PC-3 (cell line): ENCODE measurements at regions not wholly inside any gene's neighbourhood (a gene's known extent, or its start where the extent isn't known, plus 50 kb on each side); places are given as distances from the start of the nearest gene placed in this dataset.

Experiments used
- ATAC-seq: fragments of 200-7000 bp; cut with Tn5 transposase; 2 replicates; pipeline ENCODE4 v1.9.1; 2020; ENCODE audit warnings: mild to moderate bottlenecking, moderate library complexity
- BruUV-seq: library from RNA; stranded (reverse); fragments of 400-500 nt; replicated peaks from 2 replicates; lab custom pipeline; 2021; lab: Mats Ljungman, UMichigan
- CTCF ChIA-PET: fragments of 300-600 bp; sonication (Branson Sonifier 250); formaldehyde crosslinking; loops from one replicate; lab custom pipeline; 2022; ENCODE audit warnings: antibody characterized with exemption; lab: Charles Lee
- POLR2A ChIA-PET: fragments of 300-600 bp; sonication (Branson Sonifier 250); formaldehyde crosslinking; loops from one replicate; lab custom pipeline; 2022; ENCODE audit warnings: antibody characterized with exemption; ENCODE audit not compliant: unreplicated experiment; lab: Charles Lee
- DNase-seq: peaks from one replicate; pipeline ENCODE4 v3.0.0-alpha.2; 2015
- H2AFZ ChIP-seq: fragments of 300-600 bp; sonication (generic); 2 replicates; pipeline ENCODE4 v1.6.0; 2016; ENCODE audit warnings: antibody characterized with exemption, low read length
- H3F3A ChIP-seq: fragments of 300-600 bp; sonication (generic); one replicate; pipeline ENCODE4 v1.6.0; 2017; ENCODE audit warnings: antibody characterized with exemption, low read length, control low read depth, mild to moderate bottlenecking; ENCODE audit not compliant: unreplicated experiment
- H3K27ac ChIP-seq: fragments of 300-600 bp; sonication (generic); 2 replicates; pipeline ENCODE4 v1.5.1; 2016; ENCODE audit warnings: mild to moderate bottlenecking, low read length
- H3K27me3 ChIP-seq: fragments of 300-600 bp; sonication (generic); 2 replicates; pipeline ENCODE4 v1.6.1; 2016; ENCODE audit warnings: low read length, mixed read lengths
- H3K36me3 ChIP-seq: fragments of 300-600 bp; sonication (generic); 2 replicates; pipeline ENCODE4 v1.6.1; 2016; ENCODE audit warnings: low read depth, mixed run types, low read length, mixed read lengths
- H3K4me1 ChIP-seq: fragments of 300-600 bp; sonication (generic); 2 replicates; pipeline ENCODE4 v1.5.1; 2016; ENCODE audit warnings: low read length; ENCODE audit not compliant: insufficient read depth
- H3K4me2 ChIP-seq: fragments of 300-600 bp; sonication (generic); 2 replicates; pipeline ENCODE4 v1.6.0; 2016; ENCODE audit warnings: low read length
- H3K4me3 ChIP-seq: fragments of 300-600 bp; sonication (generic); 2 replicates; pipeline ENCODE4 v1.5.1; 2016; ENCODE audit warnings: mild to moderate bottlenecking, low read length, mixed read lengths
- H3K79me2 ChIP-seq: fragments of 300-600 bp; sonication (generic); 2 replicates; pipeline ENCODE4 v1.6.1; 2017; ENCODE audit warnings: low read length, mixed read lengths
- H3K9ac ChIP-seq: fragments of 300-600 bp; sonication (generic); 2 replicates; pipeline ENCODE4 v1.6.0; 2016; ENCODE audit warnings: mild to moderate bottlenecking, low read length
- H3K9me2 ChIP-seq: fragments of 300-600 bp; sonication (generic); replicated peaks from 2 replicates; pipeline ENCODE4 v1.6.1; 2016; ENCODE audit warnings: mixed run types, low read length, mixed read lengths
- H3K9me3 ChIP-seq: fragments of 300-600 bp; sonication (generic); 2 replicates; pipeline ENCODE4 v1.6.1; 2016; ENCODE audit warnings: low read length, mixed read lengths
- H4K20me1 ChIP-seq: fragments of 300-600 bp; sonication (generic); 2 replicates; pipeline ENCODE4 v1.6.1; 2016; ENCODE audit warnings: low read length, mixed read lengths
- CTCF ChIP-seq: fragments of 300-600 bp; sonication (generic); conservative IDR thresholded peaks from 2 replicates; pipeline ENCODE4 v1.5.1; 2017; ENCODE audit warnings: antibody characterized with exemption, low read depth, mild to moderate bottlenecking, low read length
- EZH2 ChIP-seq: fragments of 300-600 bp; sonication (generic); IDR thresholded peaks from one replicate; pipeline ENCODE4 v1.6.1; 2017; ENCODE audit warnings: antibody characterized with exemption, mild to moderate bottlenecking, low read length; ENCODE audit not compliant: unreplicated experiment
- EZH2phosphoT487 ChIP-seq: fragments of 300-600 bp; sonication (generic); IDR thresholded peaks from 2 replicates; pipeline ENCODE4 v1.6.1; 2018; ENCODE audit warnings: mild to moderate bottlenecking, antibody characterized with exemption, low read length, borderline replicate concordance
- intact Hi-C: fragments of 100-400 bp; cut with micrococcal nuclease; formaldehyde crosslinking; loops from 2 replicates; pipeline ENCODE4 v1.9.0; 2023

- TF ChIP-seq EZH2, result no peak
- TF ChIP-seq EZH2phosphoT487, result no peak
- no peak for TF ChIP-seq CTCF
- Histone ChIP-seq H3K9ac (no peak overlapping the region), H3K36me3 (no peaks in the 10 kb centered on the region), H3K4me2 (peak overlapping the region; percentile 45), H3F3A (no peaks in the 10 kb centered on the region), H3K4me3 (no peak overlapping the region), H2AFZ (no peak overlapping the region), H3K9me2 (no peaks in the 10 kb centered on the region), H3K9me3 (no peaks in the 10 kb centered on the region), H3K27me3 (no peaks in the 10 kb centered on the region), H4K20me1 (no peaks in the 10 kb centered on the region), H3K79me2 (no peaks in the 10 kb centered on the region), H3K27ac (peak overlapping the region; percentile 71), H3K4me1 (peaks cover 40% of the 10 kb centered on the region)
- BruUV-seq, result no TSS peak
- DNase-seq (peak; percentile 81), ATAC-seq (peak; percentile 48)
- ChIA-PET POLR2A (interaction anchor here (0.7 kb wide), 1 partner anchor 8 kb away, joined by 4 read pairs; no protein-coding TSS in a partner anchor), CTCF (no interaction called here)
- intact Hi-C loops, result no loop called here
Measured at GRCh38 chr2:106982350-106982749, 96.4 kb upstream of the ST6GAL2 start.

GRCh38 chr2:106983305-106983704, 97.3 kb upstream of the ST6GAL2 start:
- Histone ChIP-seq H3K4me2 (no peak overlapping the region), H3K9me3 (no peaks in the 10 kb centered on the region), H3K79me2 (no peaks in the 10 kb centered on the region), H3K4me3 (no peak overlapping the region), H3K27me3 (no peaks in the 10 kb centered on the region), H3K9ac (no peak overlapping the region), H3K4me1 (peaks cover 32% of the 10 kb centered on the region), H3K36me3 (no peaks in the 10 kb centered on the region), H2AFZ (no peak overlapping the region), H3K9me2 (no peaks in the 10 kb centered on the region), H3K27ac (peak overlapping the region; percentile 71; the same call in 1 of the 2 replicates), H3F3A (no peaks in the 10 kb centered on the region), H4K20me1 (no peaks in the 10 kb centered on the region)
- ChIA-PET CTCF (no interaction called here), POLR2A (no interaction called here)
- BruUV-seq, result no TSS peak
- no peak for DNase-seq
- TF ChIP-seq EZH2phosphoT487 (no peak), CTCF (no peak), EZH2 (no peak)
- intact Hi-C loops, result no loop called here
- no peak for ATAC-seq

GRCh38 chr2:106988361-106988760, 102.4 kb upstream of the ST6GAL2 start:
- CTCF ChIA-PET, result no interaction called here
- Histone ChIP-seq H3K79me2 (no peaks in the 10 kb centered on the region), H4K20me1 (no peaks in the 10 kb centered on the region), H3K27me3 (no peaks in the 10 kb centered on the region), H3K9me3 (no peaks in the 10 kb centered on the region), H2AFZ (no peak overlapping the region), H3K4me1 (peaks cover 32% of the 10 kb centered on the region), H3K9ac (no peak overlapping the region), H3K27ac (no peak overlapping the region), H3K36me3 (no peaks in the 10 kb centered on the region), H3K9me2 (no peaks in the 10 kb centered on the region), H3K4me3 (no peak overlapping the region), H3K4me2 (no peak overlapping the region), H3F3A (peaks cover 5% of the 10 kb centered on the region)
- TF ChIP-seq CTCF (no peak), EZH2phosphoT487 (no peak), EZH2 (no peak)
- no TSS peak for BruUV-seq
- intact Hi-C loops, result no loop called here
- DNase-seq (no peak), ATAC-seq (no peak)
- POLR2A ChIA-PET, result no interaction called here
